Suprapubic skin (tissue), 3 donors: ENCODE measurements at regions not wholly inside any gene's neighbourhood (a gene's known extent, or its start where the extent isn't known, plus 50 kb on each side); places are given as distances from the start of the nearest gene placed in this dataset.

Experiments
- CTCF ChIP-seq, 2 donors: fragments of 200-600 bp in 1 of 2; fragments of 450-650 bp in 1 of 2; sonication (generic) in 1 of 2; IDR thresholded peaks; one replicate each; pipeline ENCODE4 v1.5.1; 2016 to 2019; ENCODE audit warnings: antibody characterized with exemption in 2 of 2, mild to moderate bottlenecking in 1 of 2, moderate library complexity in 1 of 2
- POLR2A ChIP-seq, 2 donors: fragments of 450-650 bp; IDR thresholded peaks; one replicate each; pipeline ENCODE4 v1.6.1; 2017; ENCODE audit warnings: antibody characterized with exemption in 2 of 2, mild to moderate bottlenecking in 2 of 2, moderate library complexity in 2 of 2

GRCh38 chr3:144312702-144313101 lies 341.1 kb downstream of the DIPK2A start:
- no peak for TF ChIP-seq POLR2A (IDR thresholded peaks at IDR 0.05)
- no peak for TF ChIP-seq CTCF (IDR thresholded peaks at IDR 0.05)
